Progenitor cell of endocrine pancreas (in vitro differentiated cells): ENCODE measurements at regions not wholly inside any gene's neighbourhood (a gene's known extent, or its start where the extent isn't known, plus 50 kb on each side); places are given as distances from the start of the nearest gene placed in this dataset.

ENCODE experiments used
- DNase-seq: peaks from one replicate; pipeline ENCODE4 v3.0.0; 2021; ENCODE audit warnings: low spot score; ENCODE audit not compliant: unreplicated experiment
- H3K27ac Mint-ChIP-seq: 2 replicates; pipeline ENCODE4 v1.8.0; 2021; ENCODE audit warnings: mild to moderate bottlenecking, moderate library complexity, mixed read lengths
- H3K27me3 Mint-ChIP-seq: 2 replicates; pipeline ENCODE4 v1.8.0; 2021; ENCODE audit warnings: mixed read lengths
- H3K36me3 Mint-ChIP-seq: 2 replicates; pipeline ENCODE4 v1.8.0; 2022; ENCODE audit warnings: mixed read lengths; ENCODE audit not compliant: insufficient read depth
- H3K4me1 Mint-ChIP-seq: 2 replicates; pipeline ENCODE4 v1.8.0; 2021; ENCODE audit warnings: low read depth, mixed read lengths
- H3K4me3 Mint-ChIP-seq: 2 replicates; pipeline ENCODE4 v1.8.0; 2021; ENCODE audit warnings: low read depth, mild to moderate bottlenecking, moderate library complexity, mixed read lengths
- H3K9me3 Mint-ChIP-seq: 2 replicates; pipeline ENCODE4 v1.8.0; 2021; ENCODE audit warnings: low read depth, mixed read lengths
- TF ChIP-seq, protein P1 (sequence below): fragments of 200-600 bp; sonication (generic); IDR thresholded peaks from one replicate; pipeline ENCODE4 v1.5.0; 2021; ENCODE audit warnings: antibody characterized with exemption, mild to moderate bottlenecking; ENCODE audit not compliant: unreplicated experiment

DNA sequence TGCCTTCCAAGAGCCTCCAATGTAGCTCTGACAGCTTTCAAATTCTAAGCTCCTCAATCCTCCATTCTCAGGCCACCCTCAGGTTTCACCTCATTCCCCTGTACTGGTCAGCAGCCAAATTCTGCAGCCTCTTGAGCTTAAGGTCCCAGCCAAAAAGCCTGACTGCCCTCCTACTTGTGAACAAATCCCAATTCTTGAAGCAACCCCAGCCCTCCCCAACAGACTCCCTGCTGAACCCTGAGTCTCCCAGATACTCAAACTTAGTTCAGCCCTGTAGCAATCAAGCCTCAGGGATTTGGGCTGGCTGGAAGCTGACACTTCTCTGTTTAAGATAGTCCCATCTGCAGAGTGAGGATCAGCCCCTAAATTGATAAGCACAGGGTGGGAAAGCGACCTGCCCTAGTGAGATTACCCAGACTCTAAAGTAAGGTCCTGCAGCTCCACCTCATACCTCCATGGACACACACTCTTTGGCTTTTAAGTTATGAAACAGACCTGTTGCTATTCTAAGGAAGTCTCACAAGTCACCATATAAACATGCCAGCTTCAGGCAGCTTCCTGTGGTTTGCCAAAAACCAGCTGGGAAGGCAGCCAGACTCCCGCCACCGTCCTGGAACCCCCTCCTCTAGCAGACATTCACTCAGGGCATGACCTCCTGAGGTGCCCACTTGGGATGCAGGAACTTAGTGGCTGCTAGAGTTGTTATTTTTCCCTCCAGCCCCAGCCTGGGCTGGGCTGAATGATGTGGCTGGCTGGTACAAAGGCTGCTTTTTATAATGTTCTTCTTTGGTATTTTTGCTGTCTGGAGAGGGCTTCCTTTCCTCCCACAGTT, 82.5 kb upstream of the PICALM start:
- no peak for DNase-seq
- H3K4me3 Mint-ChIP-seq: no peak overlapping the region
- H3K27ac Mint-ChIP-seq: no peak overlapping the region
- no peaks in the 10 kb centered on the region for H3K27me3 Mint-ChIP-seq
- no peaks in the 10 kb centered on the region for H3K36me3 Mint-ChIP-seq
- no peaks in the 10 kb centered on the region for H3K9me3 Mint-ChIP-seq
- TF ChIP-seq, protein P1, sequence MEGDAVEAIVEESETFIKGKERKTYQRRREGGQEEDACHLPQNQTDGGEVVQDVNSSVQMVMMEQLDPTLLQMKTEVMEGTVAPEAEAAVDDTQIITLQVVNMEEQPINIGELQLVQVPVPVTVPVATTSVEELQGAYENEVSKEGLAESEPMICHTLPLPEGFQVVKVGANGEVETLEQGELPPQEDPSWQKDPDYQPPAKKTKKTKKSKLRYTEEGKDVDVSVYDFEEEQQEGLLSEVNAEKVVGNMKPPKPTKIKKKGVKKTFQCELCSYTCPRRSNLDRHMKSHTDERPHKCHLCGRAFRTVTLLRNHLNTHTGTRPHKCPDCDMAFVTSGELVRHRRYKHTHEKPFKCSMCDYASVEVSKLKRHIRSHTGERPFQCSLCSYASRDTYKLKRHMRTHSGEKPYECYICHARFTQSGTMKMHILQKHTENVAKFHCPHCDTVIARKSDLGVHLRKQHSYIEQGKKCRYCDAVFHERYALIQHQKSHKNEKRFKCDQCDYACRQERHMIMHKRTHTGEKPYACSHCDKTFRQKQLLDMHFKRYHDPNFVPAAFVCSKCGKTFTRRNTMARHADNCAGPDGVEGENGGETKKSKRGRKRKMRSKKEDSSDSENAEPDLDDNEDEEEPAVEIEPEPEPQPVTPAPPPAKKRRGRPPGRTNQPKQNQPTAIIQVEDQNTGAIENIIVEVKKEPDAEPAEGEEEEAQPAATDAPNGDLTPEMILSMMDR: no peak
- H3K4me1 Mint-ChIP-seq: peaks cover 3% of the 10 kb centered on the region

DNA sequence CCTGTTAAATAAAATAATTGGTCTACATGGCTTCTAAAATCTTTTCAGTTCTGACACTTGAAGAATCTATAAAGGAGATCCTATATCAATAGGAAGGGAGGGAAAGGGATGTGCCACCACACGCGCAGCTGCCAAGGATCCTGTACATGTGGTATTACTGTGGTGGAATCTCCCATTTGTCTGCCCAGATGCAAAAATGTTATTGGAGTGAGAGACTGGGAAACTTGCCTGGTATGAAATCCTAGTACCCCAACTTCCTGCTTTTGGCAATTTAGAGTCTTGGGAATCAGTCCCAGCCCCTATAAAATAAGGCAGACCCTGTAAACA, 81.9 kb upstream of the PICALM start:
- Mint-ChIP-seq H3K4me3 (no peak overlapping the region), H3K4me1 (peaks cover 3% of the 10 kb centered on the region), H3K27me3 (no peaks in the 10 kb centered on the region), H3K27ac (no peak overlapping the region), H3K36me3 (no peaks in the 10 kb centered on the region), H3K9me3 (no peaks in the 10 kb centered on the region)
- no peak for DNase-seq
- TF ChIP-seq, protein P1: no peak

DNA sequence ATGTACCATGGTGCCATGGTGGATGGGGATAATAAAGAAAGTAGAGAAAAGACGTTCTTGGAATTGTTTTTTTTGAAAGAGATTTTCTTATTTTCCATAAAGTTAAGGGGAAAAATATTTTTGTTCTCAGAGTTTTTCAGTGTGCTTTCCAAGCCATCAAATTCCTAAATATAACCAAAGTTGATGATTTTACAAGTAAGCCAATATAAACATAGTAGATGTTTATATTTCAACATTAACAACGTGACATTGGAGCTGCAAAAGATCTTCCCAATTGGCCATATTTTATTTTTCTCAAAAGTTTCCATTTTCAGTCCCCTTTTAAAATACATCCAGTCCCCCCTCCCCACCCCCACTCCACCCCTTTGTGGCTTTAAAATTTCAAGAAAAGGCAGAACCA, 80.9 kb upstream of the PICALM start:
- DNase-seq: no peak
- no peak overlapping the region for H3K27ac Mint-ChIP-seq
- H3K36me3 Mint-ChIP-seq: no peaks in the 10 kb centered on the region
- H3K9me3 Mint-ChIP-seq: no peaks in the 10 kb centered on the region
- no peak overlapping the region for H3K4me3 Mint-ChIP-seq
- TF ChIP-seq, protein P1: no peak
- H3K27me3 Mint-ChIP-seq: no peaks in the 10 kb centered on the region
- peaks cover 13% of the 10 kb centered on the region for H3K4me1 Mint-ChIP-seq

DNA sequence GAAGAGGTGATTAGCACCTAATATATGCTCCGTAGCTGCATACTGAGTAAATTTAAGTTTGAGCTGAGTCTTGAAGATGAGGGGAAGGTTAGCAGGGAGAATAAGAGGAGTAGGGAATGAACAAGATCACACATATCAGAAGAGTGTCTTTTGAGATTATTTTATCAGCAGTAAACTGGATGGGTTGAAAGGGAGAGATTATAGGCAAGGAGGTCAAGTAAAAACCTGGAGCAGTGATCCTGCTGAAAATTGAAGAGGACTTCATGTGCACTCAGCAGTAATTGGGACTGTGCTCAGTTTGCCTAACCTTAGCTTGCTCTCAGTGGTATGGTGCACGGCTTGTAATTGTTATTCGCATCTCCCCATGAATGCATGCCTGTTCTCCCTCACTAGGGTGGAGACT, 79.5 kb upstream of the PICALM start:
- no peaks in the 10 kb centered on the region for H3K27me3 Mint-ChIP-seq
- DNase-seq: no peak
- TF ChIP-seq, protein P1: no peak
- H3K4me1 Mint-ChIP-seq: peaks cover 17% of the 10 kb centered on the region
- no peaks in the 10 kb centered on the region for H3K9me3 Mint-ChIP-seq
- H3K27ac Mint-ChIP-seq: no peak overlapping the region
- H3K36me3 Mint-ChIP-seq: no peaks in the 10 kb centered on the region
- no peak overlapping the region for H3K4me3 Mint-ChIP-seq

DNA sequence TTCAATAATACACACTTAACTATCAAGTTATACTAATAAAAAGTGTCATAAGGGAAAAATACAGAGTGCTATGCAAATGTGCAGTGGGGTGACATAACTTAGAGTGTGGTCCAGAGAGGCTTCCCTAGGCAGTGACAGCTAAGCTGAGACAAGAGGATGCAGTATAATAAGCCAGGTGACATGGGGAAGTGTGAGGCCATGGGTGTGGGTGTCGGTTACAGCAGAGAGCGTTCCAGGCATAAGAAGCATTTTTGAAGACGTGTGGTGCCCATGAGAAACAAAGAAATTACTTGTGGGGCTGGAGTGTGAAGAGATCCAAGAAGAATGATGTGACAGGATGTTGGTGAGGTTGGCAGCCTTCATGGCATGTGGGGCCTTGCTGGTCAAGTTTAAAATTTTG, 78.1 kb upstream of the PICALM start:
- no peak for DNase-seq
- Mint-ChIP-seq H3K9me3 (no peaks in the 10 kb centered on the region), H3K4me1 (peaks cover 16% of the 10 kb centered on the region), H3K36me3 (no peaks in the 10 kb centered on the region), H3K4me3 (no peak overlapping the region), H3K27me3 (no peaks in the 10 kb centered on the region), H3K27ac (no peak overlapping the region)
- TF ChIP-seq, protein P1: no peak
